GM12872 (cell line): ENCODE measurements at regions not wholly inside any gene's neighbourhood (a gene's known extent, or its start where the extent isn't known, plus 50 kb on each side); places are given as distances from the start of the nearest gene placed in this dataset.

Experiments
- CTCF ChIP-seq: IDR thresholded peaks from 3 replicates; pipeline ENCODE4 v1.5.1; 2011; ENCODE audit warnings: low read depth, mild to moderate bottlenecking, low read length, moderate library complexity; ENCODE audit not compliant: insufficient read depth

- no peak for TF ChIP-seq CTCF
These were observed 124.3 kb upstream of the RGMA start for GRCh38 chr15:93213281-93213680.

- TF ChIP-seq CTCF = no peak
These were observed 123.6 kb upstream of the RGMA start for GRCh38 chr15:93212578-93212977.

GRCh38 chr15:93210995-93211394 is 122.0 kb upstream of the RGMA start:
- no peak for TF ChIP-seq CTCF

GRCh38 chr15:93209690-93210445 is 120.9 kb upstream of the RGMA start:
- no peak for TF ChIP-seq CTCF

- TF ChIP-seq CTCF = no peak
These were observed 117.9 kb upstream of the RGMA start for GRCh38 chr15:93206893-93207292.

GRCh38 chr15:93205413-93205812 is 116.4 kb upstream of the RGMA start:
- TF ChIP-seq CTCF = no peak

- no peak for TF ChIP-seq CTCF
These were observed 114.0 kb upstream of the RGMA start for GRCh38 chr15:93203036-93203435.
